GM06990 (cell line): ENCODE measurements at regions not wholly inside any gene's neighbourhood (a gene's known extent, or its start where the extent isn't known, plus 50 kb on each side); places are given as distances from the start of the nearest gene placed in this dataset.

Source experiments
- DNase-seq: peaks from one replicate; pipeline ENCODE4 v3.0.0-alpha.2; 2011; ENCODE audit not compliant: insufficient read length; ENCODE audit errors: extremely low read depth
- H3K27me3 ChIP-seq: replicated peaks from 2 replicates; pipeline ENCODE4 v1.6.0; 2011; ENCODE audit warnings: low read length; ENCODE audit not compliant: control insufficient read depth, insufficient read depth
- H3K36me3 ChIP-seq: 2 replicates; pipeline ENCODE4 v1.5.1; 2011; ENCODE audit warnings: low read length; ENCODE audit not compliant: control insufficient read depth, insufficient read depth
- H3K4me3 ChIP-seq: replicated peaks from 2 replicates; pipeline ENCODE4 v1.5.1; 2011; ENCODE audit warnings: low read depth, mild to moderate bottlenecking, control low read depth, low read length
- CTCF ChIP-seq: IDR thresholded peaks from 2 replicates; pipeline ENCODE4 v1.5.1; 2011; ENCODE audit warnings: low read length, control low read depth, mild to moderate bottlenecking, inconsistent platforms; ENCODE audit not compliant: insufficient read depth, poor library complexity, severe bottlenecking

DNA sequence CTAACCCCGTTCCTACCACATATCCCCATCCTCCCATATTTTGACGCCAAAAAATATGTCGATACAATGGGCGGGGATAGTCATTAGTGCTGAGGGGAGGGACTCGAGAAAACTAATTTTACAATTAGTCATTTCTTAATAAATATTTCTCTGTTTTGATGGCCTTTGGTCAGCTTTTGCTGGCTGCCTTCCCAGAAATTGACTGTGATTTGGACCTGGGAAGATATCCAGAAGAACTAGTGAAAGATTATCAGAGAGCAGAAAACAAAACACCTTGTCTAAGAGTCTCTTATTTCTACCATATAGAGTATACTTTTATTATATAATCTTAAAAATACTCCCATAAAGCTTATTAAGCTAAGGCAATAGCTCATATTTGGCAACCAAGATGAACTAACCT, 247.6 kb downstream of the MRPL39 start:
- Histone ChIP-seq H3K4me3 (no peak overlapping the region), H3K27me3 (no peaks in the 10 kb centered on the region), H3K36me3 (no peaks in the 10 kb centered on the region; the same call in 1 of the 2 replicates)
- no peak for DNase-seq
- no peak for TF ChIP-seq CTCF

GRCh38 chr21:25350056-25350455, 257.2 kb downstream of the MRPL39 start:
- DNase-seq, result no peak
- Histone ChIP-seq H3K27me3 (no peaks in the 10 kb centered on the region), H3K4me3 (no peak overlapping the region), H3K36me3 (no peaks in the 10 kb centered on the region)
- TF ChIP-seq CTCF, result peak; percentile 59

DNA sequence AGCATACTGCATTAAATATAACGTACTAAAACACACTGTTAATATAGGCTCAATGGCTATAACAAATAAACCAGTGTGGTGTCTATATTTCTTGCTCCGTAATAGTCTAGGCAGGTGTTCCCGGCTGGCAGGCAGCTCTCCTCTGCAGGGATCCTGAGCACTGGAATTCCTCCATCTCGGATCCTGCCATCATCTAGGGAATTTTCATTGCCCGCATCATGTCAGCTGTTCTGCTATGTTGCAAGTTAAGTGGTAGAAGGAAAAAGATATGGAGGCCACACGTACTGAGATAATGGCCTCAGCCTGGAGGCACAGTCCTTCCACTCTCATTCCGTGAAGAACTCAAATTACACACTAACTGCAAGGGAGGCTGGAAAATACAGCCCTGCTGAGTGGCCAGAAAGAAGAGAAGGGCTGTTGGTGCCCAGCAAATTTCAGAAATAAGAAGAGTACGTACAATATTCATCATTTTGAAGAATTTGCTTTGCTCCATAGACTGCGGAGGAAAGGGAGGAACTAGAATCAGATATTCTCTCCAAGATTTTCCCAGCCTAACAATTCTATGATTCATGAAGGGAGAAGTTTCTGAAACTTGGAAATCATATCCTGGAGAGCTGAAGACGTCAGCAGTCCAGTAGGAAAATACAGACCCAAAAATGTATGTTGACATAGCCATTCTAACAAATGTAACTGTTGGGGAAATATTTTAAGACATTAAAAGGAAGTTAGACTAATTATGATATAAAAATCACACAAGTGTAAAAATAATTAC, 263.3 kb downstream of the MRPL39 start:
- TF ChIP-seq CTCF, result no peak
- DNase-seq, result no peak
- no peak overlapping the region for H3K4me3 ChIP-seq
- H3K36me3 ChIP-seq, result no peaks in the 10 kb centered on the region
- H3K27me3 ChIP-seq, result no peaks in the 10 kb centered on the region

DNA sequence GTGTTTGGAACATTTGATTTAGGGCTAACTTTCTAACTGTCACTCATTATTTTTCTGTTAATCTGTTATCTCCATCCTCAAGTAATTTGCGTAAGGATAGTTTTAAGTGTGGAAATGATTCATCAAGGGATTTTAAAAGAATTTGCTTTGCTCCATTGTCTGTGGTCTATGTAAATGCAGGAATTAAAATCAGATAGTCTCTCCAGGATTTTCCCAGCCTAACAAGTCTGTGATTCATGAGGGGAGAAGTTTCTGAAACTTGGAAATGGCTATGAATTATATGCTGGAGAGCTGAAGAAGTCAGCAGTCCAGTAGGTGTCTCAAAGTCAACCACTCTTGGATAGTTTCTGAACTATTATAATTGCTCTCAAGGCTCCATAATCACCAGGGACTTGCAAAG, 264.5 kb downstream of the MRPL39 start:
- no peak for DNase-seq
- Histone ChIP-seq H3K36me3 (no peaks in the 10 kb centered on the region), H3K27me3 (no peaks in the 10 kb centered on the region), H3K4me3 (no peak overlapping the region)
- TF ChIP-seq CTCF, result no peak

DNA sequence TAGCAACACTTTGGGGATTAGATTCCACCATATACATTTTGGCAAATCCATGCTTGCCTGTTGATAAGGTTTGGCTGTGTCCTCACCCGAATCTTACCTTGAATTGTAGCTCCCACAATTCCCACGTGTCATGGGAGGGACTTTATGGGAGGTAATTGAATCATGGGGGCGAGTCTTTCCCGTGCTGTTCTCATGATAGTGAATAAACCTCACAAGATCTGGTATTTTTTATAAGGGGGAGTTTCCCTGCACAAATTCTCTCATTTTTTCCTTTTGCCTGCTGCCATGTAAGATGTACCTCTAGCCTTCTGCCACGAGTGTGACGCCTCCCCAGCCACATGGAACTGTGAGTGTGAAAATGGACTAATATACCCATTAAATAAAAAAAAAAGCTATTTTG, 265.3 kb downstream of the MRPL39 start:
- no peaks in the 10 kb centered on the region for H3K27me3 ChIP-seq
- no peak for DNase-seq
- TF ChIP-seq CTCF, result no peak
- H3K4me3 ChIP-seq, result no peak overlapping the region
- no peaks in the 10 kb centered on the region for H3K36me3 ChIP-seq

DNA sequence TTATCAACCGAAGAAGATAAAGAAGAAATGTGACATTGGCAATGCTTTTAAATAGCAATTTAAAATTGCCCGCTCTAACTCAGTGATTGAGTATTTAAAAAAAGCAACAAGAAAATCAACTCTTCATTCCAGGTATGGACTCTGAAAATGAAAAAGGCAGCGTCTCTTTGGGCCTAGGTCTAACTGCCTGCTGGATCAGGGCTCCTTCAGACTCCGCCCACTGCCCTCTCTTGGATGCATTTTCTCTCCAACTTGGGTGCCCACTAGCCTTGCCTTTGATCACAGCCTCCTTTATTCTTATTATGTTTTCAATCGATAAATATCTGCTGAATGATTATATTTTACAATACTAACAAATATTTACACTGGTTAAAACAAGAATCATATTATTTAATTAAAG, 268.9 kb downstream of the MRPL39 start:
- TF ChIP-seq CTCF, result no peak
- no peaks in the 10 kb centered on the region for H3K36me3 ChIP-seq
- H3K4me3 ChIP-seq, result no peak overlapping the region
- no peaks in the 10 kb centered on the region for H3K27me3 ChIP-seq
- no peak for DNase-seq
